Hepatocyte (in vitro differentiated cells): ENCODE measurements at regions not wholly inside any gene's neighbourhood (a gene's known extent, or its start where the extent isn't known, plus 50 kb on each side); places are given as distances from the start of the nearest gene placed in this dataset.

Experiments
- DNase-seq: peaks from one replicate; pipeline ENCODE4 v3.0.0-alpha.2; 2016; ENCODE audit warnings: low spot score
- H2AFZ ChIP-seq: fragments of 200-600 bp; sonication (generic); 2 replicates; pipeline ENCODE4 v1.6.0; 2016; ENCODE audit warnings: antibody characterized with exemption, mild to moderate bottlenecking
- H3K27ac ChIP-seq: fragments of 200-600 bp; sonication (generic); 2 replicates; pipeline ENCODE4 v1.5.1; 2016; ENCODE audit warnings: mild to moderate bottlenecking
- H3K27me3 ChIP-seq: fragments of 200-600 bp; sonication (generic); 2 replicates; pipeline ENCODE4 v1.6.1; 2016
- H3K36me3 ChIP-seq: fragments of 200-600 bp; sonication (generic); replicated peaks from 2 replicates; pipeline ENCODE4 v1.5.1; 2016; ENCODE audit warnings: low read depth; ENCODE audit not compliant: insufficient read depth
- H3K4me1 ChIP-seq: fragments of 200-600 bp; sonication (generic); 2 replicates; pipeline ENCODE4 v1.5.1; 2016; ENCODE audit warnings: mild to moderate bottlenecking, moderate library complexity; ENCODE audit not compliant: insufficient read depth
- H3K4me2 ChIP-seq: fragments of 200-600 bp; sonication (generic); 2 replicates; pipeline ENCODE4 v1.6.0; 2016
- H3K4me3 ChIP-seq: fragments of 200-600 bp; sonication (generic); 2 replicates; pipeline ENCODE4 v1.5.1; 2016; ENCODE audit warnings: mild to moderate bottlenecking
- H3K79me2 ChIP-seq: fragments of 200-600 bp; sonication (generic); 2 replicates; pipeline ENCODE4 v1.6.0; 2017; ENCODE audit warnings: mild to moderate bottlenecking
- H3K9me2 ChIP-seq: fragments of 200-600 bp; sonication (generic); replicated peaks from 2 replicates; pipeline ENCODE4 v1.6.0; 2017; ENCODE audit warnings: mild to moderate bottlenecking; ENCODE audit not compliant: insufficient read depth
- H3K9me3 ChIP-seq: fragments of 200-600 bp; sonication (generic); 2 replicates; pipeline ENCODE4 v1.5.1; 2016; ENCODE audit warnings: low read depth, mild to moderate bottlenecking
- H4K20me1 ChIP-seq: fragments of 200-600 bp; sonication (generic); 2 replicates; pipeline ENCODE4 v1.6.0; 2016; ENCODE audit warnings: mild to moderate bottlenecking; ENCODE audit not compliant: insufficient read depth, poor library complexity, severe bottlenecking
- EZH2 ChIP-seq: fragments of 200-600 bp; sonication (generic); IDR thresholded peaks from 2 replicates; pipeline ENCODE4 v1.6.1; 2016; ENCODE audit warnings: antibody characterized with exemption, mild to moderate bottlenecking, borderline replicate concordance
- EZH2phosphoT487 ChIP-seq: fragments of 200-600 bp; sonication (generic); IDR thresholded peaks from one replicate; pipeline ENCODE4 v1.6.1; 2018; ENCODE audit warnings: antibody characterized with exemption, mild to moderate bottlenecking, low read depth, moderate library complexity; ENCODE audit not compliant: unreplicated experiment, severe bottlenecking
- WGBS: methylation state at CpG from one replicate; pipeline ENCODE4 v1.1.6; 2016; ENCODE audit warnings: low lambda C conversion rate; ENCODE audit errors: missing lambda C conversion rate; 5-methylcytosine and 5-hydroxymethylcytosine counted together
- TF ChIP-seq, protein P1 (sequence below): fragments of 200-600 bp; sonication (generic); IDR thresholded peaks from 2 replicates; pipeline ENCODE4 v1.5.1; 2016; ENCODE audit warnings: antibody characterized with exemption, mild to moderate bottlenecking; ENCODE audit not compliant: poor library complexity

DNA sequence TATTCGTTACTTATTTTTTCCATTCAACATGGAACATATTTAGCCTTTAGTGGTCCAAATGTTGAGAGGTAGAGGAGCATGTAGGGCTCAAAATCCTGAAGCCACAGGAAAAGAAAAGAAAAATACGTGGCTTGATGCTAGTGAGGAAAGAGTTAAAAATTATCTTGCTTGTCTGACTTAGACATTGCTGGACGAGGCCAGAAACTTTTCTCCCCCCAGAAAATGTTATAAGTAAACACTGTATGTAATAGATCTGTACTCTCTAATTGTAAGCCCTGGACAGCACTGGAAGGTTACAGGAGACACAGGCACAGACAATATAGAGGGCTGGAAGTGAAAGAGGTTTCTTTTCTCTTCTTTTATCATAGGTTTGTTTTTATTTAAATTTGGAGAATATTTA lies 165.6 kb downstream of the ZFP64 start:
- Histone ChIP-seq H3K9me3 (no peaks in the 10 kb centered on the region), H2AFZ (peak overlapping the region; percentile 39), H3K4me1 (peaks cover 11% of the 10 kb centered on the region), H3K27ac (peak overlapping the region; percentile 41), H3K9me2 (no peaks in the 10 kb centered on the region), H4K20me1 (no peaks in the 10 kb centered on the region), H3K4me2 (peak overlapping the region; percentile 40), H3K79me2 (no peaks in the 10 kb centered on the region), H3K27me3 (no peaks in the 10 kb centered on the region), H3K4me3 (no peak overlapping the region), H3K36me3 (no peaks in the 10 kb centered on the region)
- peak; percentile 15 for DNase-seq
- WGBS = 42% methylated on average over 3 of the region's 3 CpGs
- TF ChIP-seq, protein P1, sequence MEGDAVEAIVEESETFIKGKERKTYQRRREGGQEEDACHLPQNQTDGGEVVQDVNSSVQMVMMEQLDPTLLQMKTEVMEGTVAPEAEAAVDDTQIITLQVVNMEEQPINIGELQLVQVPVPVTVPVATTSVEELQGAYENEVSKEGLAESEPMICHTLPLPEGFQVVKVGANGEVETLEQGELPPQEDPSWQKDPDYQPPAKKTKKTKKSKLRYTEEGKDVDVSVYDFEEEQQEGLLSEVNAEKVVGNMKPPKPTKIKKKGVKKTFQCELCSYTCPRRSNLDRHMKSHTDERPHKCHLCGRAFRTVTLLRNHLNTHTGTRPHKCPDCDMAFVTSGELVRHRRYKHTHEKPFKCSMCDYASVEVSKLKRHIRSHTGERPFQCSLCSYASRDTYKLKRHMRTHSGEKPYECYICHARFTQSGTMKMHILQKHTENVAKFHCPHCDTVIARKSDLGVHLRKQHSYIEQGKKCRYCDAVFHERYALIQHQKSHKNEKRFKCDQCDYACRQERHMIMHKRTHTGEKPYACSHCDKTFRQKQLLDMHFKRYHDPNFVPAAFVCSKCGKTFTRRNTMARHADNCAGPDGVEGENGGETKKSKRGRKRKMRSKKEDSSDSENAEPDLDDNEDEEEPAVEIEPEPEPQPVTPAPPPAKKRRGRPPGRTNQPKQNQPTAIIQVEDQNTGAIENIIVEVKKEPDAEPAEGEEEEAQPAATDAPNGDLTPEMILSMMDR = no peak
- no peak for TF ChIP-seq EZH2
- no peak for TF ChIP-seq EZH2phosphoT487

DNA sequence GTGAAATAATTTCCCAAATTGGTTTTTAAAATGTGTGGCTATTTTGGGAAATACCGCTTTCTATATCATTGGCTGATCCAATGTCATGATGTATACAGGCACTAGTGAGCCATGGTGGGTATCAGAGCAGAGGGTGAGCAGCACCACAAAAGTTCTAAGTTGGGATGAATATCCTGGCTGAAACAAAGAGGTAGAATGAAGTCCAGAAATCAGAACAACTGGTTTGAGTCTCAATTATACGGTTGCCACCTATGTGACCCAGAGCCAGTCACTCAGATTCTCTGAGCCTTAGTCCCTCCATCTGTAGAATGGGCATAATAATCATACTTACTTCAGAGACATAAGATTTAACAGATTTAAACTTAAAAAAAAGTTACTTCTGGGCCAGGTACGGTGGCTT lies 172.3 kb downstream of the ZFP64 start:
- no peaks in the 10 kb centered on the region for H3K27me3 ChIP-seq
- TF ChIP-seq EZH2 (no peak), EZH2phosphoT487 (no peak)
- TF ChIP-seq, protein P1 = no peak
- H3K9me3 ChIP-seq = no peaks in the 10 kb centered on the region
- H3K4me1 ChIP-seq = no peaks in the 10 kb centered on the region
- no peaks in the 10 kb centered on the region for H3K79me2 ChIP-seq
- WGBS = 97% methylated on average over 3 of the region's 3 CpGs
- H2AFZ ChIP-seq = no peak overlapping the region
- H4K20me1 ChIP-seq = no peaks in the 10 kb centered on the region
- no peak overlapping the region for H3K4me3 ChIP-seq
- no peak overlapping the region for H3K4me2 ChIP-seq
- H3K27ac ChIP-seq = no peak overlapping the region
- no peaks in the 10 kb centered on the region for H3K36me3 ChIP-seq
- DNase-seq = no peak
- H3K9me2 ChIP-seq = no peaks in the 10 kb centered on the region

DNA sequence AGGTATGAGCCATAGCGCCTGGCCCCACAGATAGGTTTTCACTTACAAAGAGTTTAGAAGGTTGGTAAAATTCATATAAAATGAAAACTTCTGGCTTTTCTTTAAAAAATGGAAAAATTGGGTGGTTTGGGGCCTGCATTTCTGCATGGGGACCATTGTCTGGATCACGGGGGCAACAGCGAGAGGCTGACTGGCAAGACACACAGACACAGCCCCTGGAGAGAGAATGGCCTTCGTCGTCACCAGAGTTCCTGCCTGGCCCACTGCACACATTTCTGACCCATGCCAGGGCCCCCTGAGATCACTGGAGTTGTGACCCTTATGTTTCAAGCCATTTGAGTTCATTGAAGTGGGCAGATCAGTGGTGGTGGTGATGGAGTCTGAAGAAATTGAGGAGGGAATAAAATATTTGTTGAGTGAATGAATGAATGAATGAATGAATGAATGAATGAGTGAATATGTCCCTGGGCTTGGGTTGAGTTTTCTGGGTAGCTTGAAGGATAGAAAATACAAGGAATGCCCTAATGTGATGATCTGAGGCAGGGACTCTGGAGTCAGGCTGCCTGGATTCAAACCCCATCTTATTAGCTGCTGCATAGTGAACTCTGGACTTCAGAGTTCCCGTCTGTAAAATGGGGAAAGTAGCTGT lies 173.8 kb downstream of the ZFP64 start:
- 98% methylated on average over 6 of the region's 6 CpGs for WGBS
- H4K20me1 ChIP-seq = no peaks in the 10 kb centered on the region
- no peaks in the 10 kb centered on the region for H3K36me3 ChIP-seq
- no peak for TF ChIP-seq EZH2
- DNase-seq = no peak
- H2AFZ ChIP-seq = no peak overlapping the region
- H3K79me2 ChIP-seq = no peaks in the 10 kb centered on the region
- no peak overlapping the region for H3K4me3 ChIP-seq
- no peaks in the 10 kb centered on the region for H3K9me3 ChIP-seq
- H3K27me3 ChIP-seq = no peaks in the 10 kb centered on the region
- H3K4me2 ChIP-seq = no peak overlapping the region
- H3K9me2 ChIP-seq = no peaks in the 10 kb centered on the region
- H3K4me1 ChIP-seq = no peaks in the 10 kb centered on the region
- H3K27ac ChIP-seq = peak overlapping the region; percentile 93

DNA sequence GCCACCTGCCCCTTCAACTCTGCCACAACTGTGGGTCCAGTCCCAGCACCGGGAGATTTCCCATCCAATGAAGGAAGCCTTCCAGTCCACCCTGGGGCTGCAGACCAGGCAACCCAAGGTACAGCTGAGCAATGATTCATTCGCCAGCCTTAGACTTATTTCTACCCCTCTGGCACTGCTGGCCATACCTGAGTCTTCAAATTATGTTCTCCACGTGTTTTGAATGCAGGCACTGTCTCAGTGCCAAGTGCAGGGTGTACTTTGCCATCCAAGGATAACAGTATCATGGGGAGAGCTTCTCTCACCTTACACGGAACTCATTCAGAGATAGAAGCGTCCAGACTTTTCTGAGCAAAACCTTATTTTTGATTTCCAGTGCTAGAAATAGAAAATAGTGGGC lies 175.6 kb downstream of the ZFP64 start:
- Histone ChIP-seq H4K20me1 (no peaks in the 10 kb centered on the region), H3K4me3 (no peak overlapping the region), H3K36me3 (no peaks in the 10 kb centered on the region), H3K4me1 (no peaks in the 10 kb centered on the region), H3K9me3 (no peaks in the 10 kb centered on the region), H2AFZ (no peak overlapping the region), H3K4me2 (no peak overlapping the region), H3K27ac (peak overlapping the region; percentile 93), H3K9me2 (no peaks in the 10 kb centered on the region), H3K27me3 (no peaks in the 10 kb centered on the region), H3K79me2 (no peaks in the 10 kb centered on the region)
- no peak for DNase-seq
- TF ChIP-seq EZH2 (no peak), EZH2phosphoT487 (no peak)
- TF ChIP-seq, protein P1 = no peak
- 93% methylated on average over 5 of the region's 5 CpGs for WGBS
